T-helper 2 cell treated with Interferon-gamma antibody and Interleukin-4, amounts not matched to agents 5 μg/mL and 100 μg/mL, for 36 hours (primary cell): ENCODE measurements at regions not wholly inside any gene's neighbourhood (a gene's known extent, or its start where the extent isn't known, plus 50 kb on each side); places are given as distances from the start of the nearest gene placed in this dataset.

Experiments
- DNase-seq: peaks from one replicate; pipeline ENCODE4 v3.0.0; 2021; ENCODE audit warnings: low spot score
- H3K27ac Mint-ChIP-seq: one replicate; pipeline ENCODE4 v1.8.0; 2021; ENCODE audit warnings: mild to moderate bottlenecking, mixed read lengths
- H3K27me3 Mint-ChIP-seq: one replicate; pipeline ENCODE4 v1.8.0; 2021; ENCODE audit warnings: low read depth, mixed read lengths
- H3K36me3 Mint-ChIP-seq: one replicate; pipeline ENCODE4 v1.8.0; 2021; ENCODE audit warnings: low read depth, mixed read lengths
- H3K4me1 Mint-ChIP-seq: one replicate; pipeline ENCODE4 v1.8.0; 2021; ENCODE audit warnings: low read depth, mixed read lengths
- H3K4me3 Mint-ChIP-seq: one replicate; pipeline ENCODE4 v1.8.0; 2022; ENCODE audit warnings: mild to moderate bottlenecking, moderate library complexity, mixed read lengths
- H3K9me3 Mint-ChIP-seq: one replicate; pipeline ENCODE4 v1.8.0; 2021; ENCODE audit warnings: mixed read lengths

DNA sequence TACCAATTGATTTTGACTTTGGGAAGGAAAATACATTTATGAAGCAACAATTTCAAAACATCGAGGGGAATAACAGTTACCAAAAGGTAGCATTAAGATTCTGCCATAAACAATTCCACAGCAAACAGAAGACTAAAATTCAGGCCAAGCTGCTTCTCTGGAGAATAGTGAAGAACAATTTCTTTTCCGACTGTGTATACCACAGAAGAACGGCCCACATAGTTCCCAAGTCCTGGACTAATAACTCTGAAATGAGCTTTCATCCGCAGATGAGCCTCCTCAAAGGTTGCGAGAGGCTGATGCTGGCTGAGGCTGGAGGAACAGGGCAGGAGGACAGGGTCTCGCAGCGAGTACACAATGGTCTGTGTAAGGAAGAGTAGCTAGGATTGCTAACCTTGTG, 278.9 kb upstream of the TCF4 start:
- no peak overlapping the region for H3K4me3 Mint-ChIP-seq

DNA sequence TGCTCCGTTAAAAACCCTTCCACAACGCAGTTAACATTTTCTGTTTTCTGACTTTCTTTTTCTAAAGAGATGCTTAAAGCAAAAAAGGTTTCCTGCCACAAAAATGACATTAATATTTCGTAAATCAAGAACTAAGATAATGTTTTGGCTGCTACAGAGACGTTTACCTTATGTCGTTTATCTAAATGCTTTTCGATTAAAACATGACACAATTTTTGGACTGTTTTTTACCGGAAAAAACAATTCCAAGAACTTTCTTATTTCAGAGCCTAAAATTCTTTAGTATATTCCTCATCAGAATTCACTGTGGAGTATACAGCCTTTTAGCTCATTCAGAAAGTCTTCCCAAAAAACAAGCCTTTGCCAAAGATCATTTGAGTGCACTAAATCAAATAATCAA, 278.0 kb upstream of the TCF4 start:
- Mint-ChIP-seq H3K36me3 (no peaks in the 10 kb centered on the region), H3K4me1 (no peaks in the 10 kb centered on the region), H3K4me3 (no peak overlapping the region), H3K27ac (no peak overlapping the region), H3K9me3 (no peaks in the 10 kb centered on the region), H3K27me3 (no peaks in the 10 kb centered on the region)
- no peak for DNase-seq

More for the DNA sequence above, 278.9 kb upstream of the TCF4 start:
- H3K27me3 Mint-ChIP-seq: no peaks in the 10 kb centered on the region
- H3K9me3 Mint-ChIP-seq: no peaks in the 10 kb centered on the region
- no peaks in the 10 kb centered on the region for H3K4me1 Mint-ChIP-seq
- no peak for DNase-seq
- no peaks in the 10 kb centered on the region for H3K36me3 Mint-ChIP-seq
- no peak overlapping the region for H3K27ac Mint-ChIP-seq

DNA sequence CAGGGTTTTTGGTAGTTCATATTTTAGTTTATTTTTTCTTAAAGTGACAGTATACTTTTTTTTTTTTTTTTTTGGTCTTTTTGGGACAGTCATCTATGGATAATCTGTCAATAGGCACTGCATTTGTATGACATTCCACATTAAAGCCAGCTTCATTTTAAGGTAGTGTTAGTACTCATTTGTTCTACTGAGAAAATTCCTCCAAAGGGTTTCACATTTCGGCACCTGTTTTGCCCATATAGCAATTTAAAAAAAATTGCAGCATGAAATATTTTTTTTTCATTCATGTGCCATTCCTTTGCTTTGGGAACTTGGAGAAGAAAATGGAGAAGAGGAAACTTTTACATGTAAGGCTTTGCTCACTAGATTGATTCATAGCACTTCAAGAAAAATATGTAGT, 276.3 kb upstream of the TCF4 start:
- Mint-ChIP-seq H3K4me3 (no peak overlapping the region), H3K27me3 (no peaks in the 10 kb centered on the region), H3K9me3 (no peaks in the 10 kb centered on the region), H3K36me3 (no peaks in the 10 kb centered on the region), H3K4me1 (no peaks in the 10 kb centered on the region), H3K27ac (no peak overlapping the region)
- no peak for DNase-seq

- Mint-ChIP-seq H3K4me1 (no peaks in the 10 kb centered on the region), H3K27ac (no peak overlapping the region), H3K4me3 (no peak overlapping the region), H3K27me3 (no peaks in the 10 kb centered on the region), H3K9me3 (no peaks in the 10 kb centered on the region), H3K36me3 (no peaks in the 10 kb centered on the region)
- DNase-seq: no peak
These were observed 275.9 kb upstream of the TCF4 start for GRCh38 chr18:55863876-55864275.

- no peak overlapping the region for H3K27ac Mint-ChIP-seq
- no peaks in the 10 kb centered on the region for H3K27me3 Mint-ChIP-seq
- H3K4me3 Mint-ChIP-seq: no peak overlapping the region
- no peaks in the 10 kb centered on the region for H3K4me1 Mint-ChIP-seq
- H3K9me3 Mint-ChIP-seq: no peaks in the 10 kb centered on the region
- no peaks in the 10 kb centered on the region for H3K36me3 Mint-ChIP-seq
- DNase-seq: no peak
These were observed 275.4 kb upstream of the TCF4 start for GRCh38 chr18:55863391-55863706.

- Mint-ChIP-seq H3K36me3 (no peaks in the 10 kb centered on the region), H3K27ac (no peak overlapping the region), H3K4me3 (no peak overlapping the region), H3K4me1 (no peaks in the 10 kb centered on the region), H3K9me3 (no peaks in the 10 kb centered on the region), H3K27me3 (no peaks in the 10 kb centered on the region)
- no peak for DNase-seq
These were observed 274.9 kb upstream of the TCF4 start for GRCh38 chr18:55862693-55863390.

DNA sequence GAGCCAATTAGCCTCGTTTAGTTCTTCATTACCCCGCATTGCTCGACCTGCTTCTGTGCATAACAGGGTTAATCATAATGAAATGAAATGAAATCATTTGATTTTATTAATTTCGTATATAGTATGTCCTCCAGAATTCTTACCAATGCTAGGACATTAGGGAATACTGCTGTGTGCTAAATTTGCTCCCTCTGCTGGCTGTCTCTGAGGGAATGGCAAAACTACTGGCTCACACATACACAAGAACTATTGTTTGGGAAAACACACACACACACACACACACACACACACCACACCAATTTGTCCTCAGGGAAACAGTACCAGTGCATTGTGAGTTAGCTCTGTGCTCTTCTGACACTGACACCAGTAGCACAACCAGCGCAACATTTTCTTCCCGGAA, 273.3 kb upstream of the TCF4 start:
- Mint-ChIP-seq H3K4me1 (no peaks in the 10 kb centered on the region), H3K27me3 (no peaks in the 10 kb centered on the region), H3K27ac (no peak overlapping the region), H3K4me3 (no peak overlapping the region), H3K36me3 (no peaks in the 10 kb centered on the region), H3K9me3 (no peaks in the 10 kb centered on the region)
- DNase-seq: no peak

- Mint-ChIP-seq H3K9me3 (no peaks in the 10 kb centered on the region), H3K4me3 (no peak overlapping the region), H3K4me1 (no peaks in the 10 kb centered on the region), H3K27ac (no peak overlapping the region), H3K27me3 (no peaks in the 10 kb centered on the region), H3K36me3 (no peaks in the 10 kb centered on the region)
- DNase-seq: no peak
These were observed 270.9 kb upstream of the TCF4 start for GRCh38 chr18:55858661-55859515.

DNA sequence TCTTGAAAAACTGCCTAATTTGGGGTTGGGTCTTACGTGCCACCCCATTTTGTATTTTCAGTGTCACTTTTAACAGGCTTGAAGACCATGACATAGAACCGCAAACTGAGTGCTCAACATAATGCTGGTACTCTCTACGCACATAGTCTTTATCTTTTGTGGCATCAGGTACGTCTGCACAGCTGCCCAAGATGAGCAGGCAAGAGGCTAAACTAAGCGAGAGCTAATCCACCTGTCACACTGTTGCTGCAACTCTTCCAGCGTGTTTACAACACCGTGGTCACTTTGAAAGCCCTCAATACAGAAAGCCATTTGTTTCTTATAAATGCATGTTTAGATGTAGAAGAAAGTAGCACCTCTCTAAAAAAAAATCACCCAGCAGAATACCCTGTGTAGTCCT, 270.0 kb upstream of the TCF4 start:
- Mint-ChIP-seq H3K36me3 (no peaks in the 10 kb centered on the region), H3K27me3 (no peaks in the 10 kb centered on the region), H3K4me1 (no peaks in the 10 kb centered on the region), H3K4me3 (no peak overlapping the region), H3K27ac (no peak overlapping the region), H3K9me3 (no peaks in the 10 kb centered on the region)
- DNase-seq: no peak

GRCh38 chr18:55857409-55857808, 269.4 kb upstream of the TCF4 start:
- no peak for DNase-seq
- H3K4me3 Mint-ChIP-seq: no peak overlapping the region
- H3K9me3 Mint-ChIP-seq: no peaks in the 10 kb centered on the region
- no peaks in the 10 kb centered on the region for H3K36me3 Mint-ChIP-seq
- no peaks in the 10 kb centered on the region for H3K4me1 Mint-ChIP-seq
- no peak overlapping the region for H3K27ac Mint-ChIP-seq
- H3K27me3 Mint-ChIP-seq: no peaks in the 10 kb centered on the region

DNA sequence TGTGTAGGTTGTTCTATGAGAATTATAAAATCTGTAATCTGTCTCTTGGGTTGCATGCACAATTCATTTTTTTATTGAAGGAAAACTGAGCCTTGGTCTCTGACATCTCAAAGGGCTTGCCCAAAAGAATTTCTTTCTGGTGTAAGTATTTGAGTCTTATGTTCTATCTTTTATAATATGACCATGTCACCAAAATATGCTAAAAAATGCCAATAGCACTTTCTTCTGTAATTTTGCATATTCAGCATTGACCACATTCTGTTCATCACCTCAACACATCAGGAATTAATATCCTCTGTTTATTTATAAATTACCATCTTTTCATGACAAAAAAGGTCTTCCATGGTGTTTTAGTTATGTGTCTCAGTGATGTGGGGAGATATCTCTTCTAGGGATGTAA, 268.7 kb upstream of the TCF4 start:
- Mint-ChIP-seq H3K27ac (no peak overlapping the region), H3K9me3 (no peaks in the 10 kb centered on the region), H3K27me3 (no peaks in the 10 kb centered on the region), H3K4me3 (no peak overlapping the region), H3K4me1 (no peaks in the 10 kb centered on the region), H3K36me3 (no peaks in the 10 kb centered on the region)
- no peak for DNase-seq

- DNase-seq: no peak
- H3K27me3 Mint-ChIP-seq: no peaks in the 10 kb centered on the region
- no peaks in the 10 kb centered on the region for H3K4me1 Mint-ChIP-seq
- H3K4me3 Mint-ChIP-seq: no peak overlapping the region
- H3K36me3 Mint-ChIP-seq: no peaks in the 10 kb centered on the region
- H3K27ac Mint-ChIP-seq: no peak overlapping the region
- H3K9me3 Mint-ChIP-seq: no peaks in the 10 kb centered on the region
These were observed 268.2 kb upstream of the TCF4 start for GRCh38 chr18:55856229-55856628.

DNA sequence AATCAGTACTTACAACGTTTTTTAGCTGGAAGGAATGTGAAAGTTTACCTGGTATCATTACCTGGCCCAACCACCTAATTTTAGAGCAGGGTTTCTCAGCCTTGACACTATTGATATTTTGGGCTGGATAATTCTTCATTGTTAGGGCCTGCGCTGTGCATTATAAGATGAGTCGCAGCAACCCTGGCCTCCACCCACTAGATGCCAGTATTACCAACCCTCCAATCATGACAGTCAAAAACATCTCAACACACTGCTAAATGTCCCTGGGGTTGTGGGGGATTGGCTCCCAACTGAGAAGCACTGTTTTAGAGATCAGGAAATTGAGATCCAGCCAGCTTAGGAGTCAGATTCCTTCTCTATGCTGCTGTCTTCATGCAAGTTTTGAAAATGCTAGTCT, 265.3 kb upstream of the TCF4 start:
- H3K4me3 Mint-ChIP-seq: no peak overlapping the region
- H3K36me3 Mint-ChIP-seq: no peaks in the 10 kb centered on the region
- H3K27ac Mint-ChIP-seq: no peak overlapping the region
- no peaks in the 10 kb centered on the region for H3K27me3 Mint-ChIP-seq
- H3K4me1 Mint-ChIP-seq: no peaks in the 10 kb centered on the region
- no peaks in the 10 kb centered on the region for H3K9me3 Mint-ChIP-seq
- no peak for DNase-seq

- no peaks in the 10 kb centered on the region for H3K4me1 Mint-ChIP-seq
- no peak overlapping the region for H3K27ac Mint-ChIP-seq
- H3K36me3 Mint-ChIP-seq: no peaks in the 10 kb centered on the region
- H3K4me3 Mint-ChIP-seq: no peak overlapping the region
- no peaks in the 10 kb centered on the region for H3K9me3 Mint-ChIP-seq
- H3K27me3 Mint-ChIP-seq: no peaks in the 10 kb centered on the region
- no peak for DNase-seq
These were observed 262.9 kb upstream of the TCF4 start for GRCh38 chr18:55850904-55851303.

- Mint-ChIP-seq H3K27me3 (no peaks in the 10 kb centered on the region), H3K27ac (no peak overlapping the region), H3K4me1 (no peaks in the 10 kb centered on the region), H3K4me3 (no peak overlapping the region), H3K9me3 (no peaks in the 10 kb centered on the region), H3K36me3 (no peaks in the 10 kb centered on the region)
- no peak for DNase-seq
These were observed 261.4 kb upstream of the TCF4 start for GRCh38 chr18:55849391-55849790.
